ENCODE measurements at regions not wholly inside any gene's neighbourhood (a gene's known extent, or its start where the extent isn't known, plus 50 kb on each side); places are given as distances from the start of the nearest gene placed in this dataset.
"Not testable (repeated sequence)": the region's sequence is repeated elsewhere in the genome, so short reads cannot be mapped to it uniquely, and the experiment has no call there.

GRCh38 chr13:21309542-21310172, 133.2 kb downstream of the MRPL57 start:
- H3K4me3 ChIP-seq (ENCODE audit: low read length), result no peak overlapping the region
- no peaks in the 10 kb centered on the region for H3K27me3 ChIP-seq (ENCODE audit: control insufficient read depth, insufficient read depth, low read length)
- no peaks in the 10 kb centered on the region for H3K36me3 ChIP-seq (ENCODE audit: control insufficient read depth, insufficient read depth, low read length)
- no peak overlapping the region for H3K9ac ChIP-seq (ENCODE audit: low read length)
- no peak overlapping the region for H3K27ac ChIP-seq (ENCODE audit: low read depth, low read length)
- no peaks in the 10 kb centered on the region for H3K4me1 ChIP-seq (ENCODE audit: control insufficient read depth, insufficient read depth, low read length)

GRCh38 chr13:21310220-21310619, 133.8 kb downstream of the MRPL57 start:
- Histone ChIP-seq H3K36me3 (ENCODE audit: control insufficient read depth, insufficient read depth, low read length) (no peaks in the 10 kb centered on the region), H3K4me1 (ENCODE audit: control insufficient read depth, insufficient read depth, low read length) (no peaks in the 10 kb centered on the region), H3K27me3 (ENCODE audit: control insufficient read depth, insufficient read depth, low read length) (no peaks in the 10 kb centered on the region), H3K9ac (ENCODE audit: low read length) (no peak overlapping the region), H3K4me3 (ENCODE audit: low read length) (no peak overlapping the region), H3K27ac (ENCODE audit: low read depth, low read length) (no peak overlapping the region)

GRCh38 chr13:21314976-21315375, 138.5 kb downstream of the MRPL57 start:
- not testable (repeated sequence) for H3K4me1 ChIP-seq (ENCODE audit: control insufficient read depth, insufficient read depth, low read length); H3K27ac ChIP-seq (ENCODE audit: low read depth, low read length); H3K4me3 ChIP-seq (ENCODE audit: low read length); H3K27me3 ChIP-seq (ENCODE audit: control insufficient read depth, insufficient read depth, low read length); H3K9ac ChIP-seq (ENCODE audit: low read length); H3K36me3 ChIP-seq (ENCODE audit: control insufficient read depth, insufficient read depth, low read length)

GRCh38 chr13:21316376-21316775, 139.9 kb downstream of the MRPL57 start:
- Histone ChIP-seq H3K36me3 (ENCODE audit: control insufficient read depth, insufficient read depth, low read length) (no peaks in the 10 kb centered on the region), H3K27ac (ENCODE audit: low read depth, low read length) (no peak overlapping the region), H3K9ac (ENCODE audit: low read length) (no peak overlapping the region), H3K4me3 (ENCODE audit: low read length) (no peak overlapping the region), H3K4me1 (ENCODE audit: control insufficient read depth, insufficient read depth, low read length) (no peaks in the 10 kb centered on the region), H3K27me3 (ENCODE audit: control insufficient read depth, insufficient read depth, low read length) (no peaks in the 10 kb centered on the region)

- no peaks in the 10 kb centered on the region for H3K36me3 ChIP-seq (ENCODE audit: control insufficient read depth, insufficient read depth, low read length)
- H3K9ac ChIP-seq (ENCODE audit: low read length), result no peak overlapping the region
- H3K27me3 ChIP-seq (ENCODE audit: control insufficient read depth, insufficient read depth, low read length), result no peaks in the 10 kb centered on the region
- H3K27ac ChIP-seq (ENCODE audit: low read depth, low read length), result no peak overlapping the region
- peak overlapping the region; percentile 54 for H3K4me3 ChIP-seq (ENCODE audit: low read length)
- no peaks in the 10 kb centered on the region for H3K4me1 ChIP-seq (ENCODE audit: control insufficient read depth, insufficient read depth, low read length)
Observed at GRCh38 chr13:21318891-21319532, 140.1 kb downstream of the ZDHHC20 start.

- H3K9ac ChIP-seq (ENCODE audit: low read length), result no peak overlapping the region
- H3K27ac ChIP-seq (ENCODE audit: low read depth, low read length), result no peak overlapping the region
- no peaks in the 10 kb centered on the region for H3K4me1 ChIP-seq (ENCODE audit: control insufficient read depth, insufficient read depth, low read length)
- no peaks in the 10 kb centered on the region for H3K27me3 ChIP-seq (ENCODE audit: control insufficient read depth, insufficient read depth, low read length)
- H3K36me3 ChIP-seq (ENCODE audit: control insufficient read depth, insufficient read depth, low read length), result no peaks in the 10 kb centered on the region
- no peak overlapping the region for H3K4me3 ChIP-seq (ENCODE audit: low read length)
Observed at GRCh38 chr13:21319869-21320641, 139.0 kb downstream of the ZDHHC20 start.

DNA sequence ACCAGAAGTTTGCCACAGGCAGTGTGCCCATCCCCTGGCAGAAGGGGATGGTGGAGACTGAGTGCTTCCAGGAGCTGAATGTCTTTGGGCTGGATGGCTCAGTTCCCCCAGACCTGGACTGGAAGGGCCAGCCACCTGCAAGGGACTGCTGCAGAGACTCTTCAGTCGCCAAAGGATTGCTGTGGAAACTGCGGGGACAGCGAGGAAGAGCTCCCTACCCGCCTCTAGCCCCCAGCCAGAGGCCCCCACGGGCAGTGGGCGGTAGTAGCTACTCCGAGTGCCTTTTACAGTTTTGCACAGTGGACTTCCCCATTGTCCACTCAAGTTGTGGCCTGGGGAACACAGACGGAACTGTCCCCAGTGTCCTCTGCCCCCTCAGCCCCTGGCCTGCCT, 138.5 kb downstream of the ZDHHC20 start:
- Histone ChIP-seq H3K36me3 (ENCODE audit: control insufficient read depth, insufficient read depth, low read length) (no peaks in the 10 kb centered on the region), H3K27ac (ENCODE audit: low read depth, low read length) (no peak overlapping the region), H3K9ac (ENCODE audit: low read length) (no peak overlapping the region), H3K4me1 (ENCODE audit: control insufficient read depth, insufficient read depth, low read length) (no peaks in the 10 kb centered on the region), H3K4me3 (ENCODE audit: low read length) (no peak overlapping the region), H3K27me3 (ENCODE audit: control insufficient read depth, insufficient read depth, low read length) (no peaks in the 10 kb centered on the region)

- Histone ChIP-seq H3K27ac (ENCODE audit: low read depth, low read length) (no peak overlapping the region), H3K4me1 (ENCODE audit: control insufficient read depth, insufficient read depth, low read length) (no peaks in the 10 kb centered on the region), H3K9ac (ENCODE audit: low read length) (no peak overlapping the region), H3K4me3 (ENCODE audit: low read length) (no peak overlapping the region), H3K27me3 (ENCODE audit: control insufficient read depth, insufficient read depth, low read length) (no peaks in the 10 kb centered on the region), H3K36me3 (ENCODE audit: control insufficient read depth, insufficient read depth, low read length) (no peaks in the 10 kb centered on the region)
Observed at GRCh38 chr13:21321269-21321668, 137.8 kb downstream of the ZDHHC20 start.

DNA sequence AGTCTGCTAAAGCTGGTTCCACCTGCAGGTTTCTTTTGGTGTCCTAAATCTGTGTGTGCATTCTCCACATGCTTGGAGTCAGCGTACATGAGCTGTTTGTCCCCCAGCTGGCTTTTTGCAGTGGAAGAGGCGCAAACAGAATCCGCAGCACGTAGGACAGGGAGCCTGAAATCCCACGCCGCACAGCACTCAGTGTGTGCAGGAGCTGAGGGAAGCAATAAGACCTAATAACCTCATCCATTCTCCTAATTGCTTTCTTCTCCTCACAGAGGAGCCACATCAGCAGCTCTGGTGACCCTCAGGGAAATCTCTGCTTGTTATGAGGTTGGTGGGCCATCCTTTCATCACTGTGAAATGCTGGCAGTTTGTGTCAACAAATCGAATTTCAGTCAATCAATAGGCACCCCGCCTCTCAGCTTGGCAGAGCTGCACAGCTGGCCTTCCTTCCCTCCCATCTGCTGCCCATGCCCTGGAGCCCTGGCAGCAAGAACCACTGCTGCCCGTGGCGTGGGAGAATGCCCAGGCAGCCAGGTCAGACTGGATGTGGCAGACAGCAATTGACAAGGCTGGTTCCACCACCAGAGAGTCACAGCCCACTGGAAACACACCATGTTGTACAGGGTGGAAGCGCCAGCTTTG, 136.7 kb downstream of the ZDHHC20 start:
- no peak overlapping the region for H3K27ac ChIP-seq (ENCODE audit: low read depth, low read length)
- H3K4me3 ChIP-seq (ENCODE audit: low read length), result no peak overlapping the region
- no peak overlapping the region for H3K9ac ChIP-seq (ENCODE audit: low read length)
- no peaks in the 10 kb centered on the region for H3K36me3 ChIP-seq (ENCODE audit: control insufficient read depth, insufficient read depth, low read length)
- no peaks in the 10 kb centered on the region for H3K4me1 ChIP-seq (ENCODE audit: control insufficient read depth, insufficient read depth, low read length)
- H3K27me3 ChIP-seq (ENCODE audit: control insufficient read depth, insufficient read depth, low read length), result no peaks in the 10 kb centered on the region

Data from rectal smooth muscle tissue (tissue), 1 donor.